CD4-positive, alpha-beta memory T cell (primary cell): ENCODE measurements at regions not wholly inside any gene's neighbourhood (a gene's known extent, or its start where the extent isn't known, plus 50 kb on each side); places are given as distances from the start of the nearest gene placed in this dataset.

ENCODE experiments used
- CTCF ChIA-PET: fragments of 350-600 bp; sonication (Branson Sonifier 250); formaldehyde crosslinking; loops from one replicate; lab custom pipeline; 2021; ENCODE audit warnings: inconsistent platforms; ENCODE audit not compliant: partially characterized antibody; lab: Charles Lee
- POLR2A ChIA-PET: fragments of 350-600 bp; sonication (Branson Sonifier 250); formaldehyde crosslinking; loops from one replicate; lab custom pipeline; 2021; ENCODE audit not compliant: partially characterized antibody; lab: Charles Lee
- DNase-seq, 5 donors: peaks; one replicate each; pipeline versions ENCODE4 v3.0.0 to v3.0.0-alpha.2; 2020 to 2022; ENCODE audit warnings: mixed read lengths in 1 of 5
- H3K27ac ChIP-seq: one replicate; pipeline ENCODE4 v1.7.0; 2013; ENCODE audit warnings: low read depth, low read length
- H3K27me3 ChIP-seq: 2 replicates; pipeline ENCODE4 v1.7.0; 2013; ENCODE audit warnings: mild to moderate bottlenecking, low read length, moderate library complexity; ENCODE audit not compliant: insufficient read depth
- H3K36me3 ChIP-seq: 2 replicates; pipeline ENCODE4 v1.7.0; 2013; ENCODE audit warnings: mild to moderate bottlenecking, low read length, moderate library complexity; ENCODE audit not compliant: insufficient read depth
- H3K4me1 ChIP-seq: 2 replicates; pipeline ENCODE4 v1.7.0; 2013; ENCODE audit warnings: mild to moderate bottlenecking, low read length, moderate library complexity; ENCODE audit not compliant: insufficient read depth
- H3K4me3 ChIP-seq, 2 donors: one replicate each; pipeline ENCODE4 v1.7.0; 2013; ENCODE audit warnings: low read length in 2 of 2, mild to moderate bottlenecking in 1 of 2
- H3K9me3 ChIP-seq, 2 donors: one replicate each; pipeline ENCODE4 v1.7.0; 2013; ENCODE audit warnings: low read length in 2 of 2, control low read depth in 1 of 2; ENCODE audit not compliant: control insufficient read depth in 1 of 2
- H3K27ac Mint-ChIP-seq, 7 donors: one replicate each; pipeline ENCODE4 v1.8.0; 2020 to 2021; ENCODE audit warnings: mixed read lengths in 7 of 7, mild to moderate bottlenecking in 6 of 7, inconsistent platforms in 3 of 7, moderate library complexity in 3 of 7
- H3K27me3 Mint-ChIP-seq, 2 donors: one replicate each; pipeline ENCODE4 v1.8.0; 2020 to 2021; ENCODE audit warnings: mixed read lengths in 2 of 2
- H3K36me3 Mint-ChIP-seq, 2 donors: one replicate each; pipeline ENCODE4 v1.8.0; 2020 to 2021; ENCODE audit warnings: mixed read lengths in 2 of 2, inconsistent platforms in 1 of 2, mild to moderate bottlenecking in 1 of 2
- H3K4me1 Mint-ChIP-seq, 4 donors: one replicate each; pipeline ENCODE4 v1.8.0; 2020 to 2021; ENCODE audit warnings: mixed read lengths in 4 of 4, mild to moderate bottlenecking in 1 of 4
- H3K4me3 Mint-ChIP-seq, 8 donors: one replicate each; pipeline ENCODE4 v1.8.0; 2020 to 2021; ENCODE audit warnings: mixed read lengths in 8 of 8, mild to moderate bottlenecking in 7 of 8, moderate library complexity in 6 of 8, inconsistent platforms in 3 of 8
- H3K9me3 Mint-ChIP-seq, 8 donors: one replicate each; pipeline ENCODE4 v1.8.0; 2020 to 2021; ENCODE audit warnings: mixed read lengths in 8 of 8, mild to moderate bottlenecking in 5 of 8, inconsistent platforms in 3 of 8, moderate library complexity in 1 of 8
- intact Hi-C: fragments of 100-400 bp; cut with micrococcal nuclease; formaldehyde crosslinking; loops from one replicate; pipeline ENCODE4 v1.15.1; 2023

GRCh38 chrX:11039926-11040325, 71.2 kb upstream of the HCCS start:
- Histone ChIP-seq H3K27ac (no peak overlapping the region), H3K36me3 (no peaks in the 10 kb centered on the region), H3K4me1 (no peaks in the 10 kb centered on the region), H3K27me3 (no peaks in the 10 kb centered on the region), H3K9me3 (no peaks in the 10 kb centered on the region), H3K4me3 (no peak overlapping the region)
- DNase-seq: no peak
- H3K4me3 Mint-ChIP-seq: no peak overlapping the region
- peaks cover 0 to 11% (median 3%) of the 10 kb centered on the region in 8 donors for H3K9me3 Mint-ChIP-seq
- no peaks in the 10 kb centered on the region for H3K4me1 Mint-ChIP-seq
- ChIA-PET CTCF (no interaction called here), POLR2A (no interaction called here)
- H3K36me3 Mint-ChIP-seq: no peaks in the 10 kb centered on the region
- H3K27me3 Mint-ChIP-seq: no peaks in the 10 kb centered on the region
- intact Hi-C loops: no loop called here
- no peak overlapping the region for H3K27ac Mint-ChIP-seq

- Mint-ChIP-seq H3K36me3 (no peaks in the 10 kb centered on the region), H3K4me1 (no peaks in the 10 kb centered on the region), H3K4me3 (no peak overlapping the region), H3K27me3 (no peaks in the 10 kb centered on the region), H3K9me3 (peaks cover 0 to 13% (median 5%) of the 10 kb centered on the region in 8 donors), H3K27ac (no peak overlapping the region)
- Histone ChIP-seq H3K9me3 (no peaks in the 10 kb centered on the region), H3K4me3 (no peak overlapping the region), H3K4me1 (no peaks in the 10 kb centered on the region), H3K27ac (no peak overlapping the region), H3K36me3 (no peaks in the 10 kb centered on the region), H3K27me3 (no peaks in the 10 kb centered on the region)
- CTCF ChIA-PET: no interaction called here
- POLR2A ChIA-PET: no interaction called here
- intact Hi-C loops: no loop called here
- no peak for DNase-seq
These were observed 70.7 kb upstream of the HCCS start for GRCh38 chrX:11040405-11040804.

GRCh38 chrX:11040996-11041395, 70.1 kb upstream of the HCCS start:
- Mint-ChIP-seq H3K9me3 (peaks cover 0 to 17% (median 10%) of the 10 kb centered on the region in 8 donors), H3K27me3 (no peaks in the 10 kb centered on the region), H3K4me3 (no peak overlapping the region), H3K4me1 (no peaks in the 10 kb centered on the region), H3K27ac (no peak overlapping the region), H3K36me3 (no peaks in the 10 kb centered on the region)
- CTCF ChIA-PET: no interaction called here
- H3K27me3 ChIP-seq: no peaks in the 10 kb centered on the region
- no peaks in the 10 kb centered on the region for H3K36me3 ChIP-seq
- no peaks in the 10 kb centered on the region for H3K9me3 ChIP-seq
- H3K4me3 ChIP-seq: no peak overlapping the region
- intact Hi-C loops: no loop called here
- H3K4me1 ChIP-seq: no peaks in the 10 kb centered on the region
- POLR2A ChIA-PET: no interaction called here
- no peak for DNase-seq
- no peak overlapping the region for H3K27ac ChIP-seq

- no peak overlapping the region for H3K27ac Mint-ChIP-seq
- no peaks in the 10 kb centered on the region for H3K36me3 Mint-ChIP-seq
- Histone ChIP-seq H3K9me3 (no peaks in the 10 kb centered on the region), H3K36me3 (no peaks in the 10 kb centered on the region), H3K4me3 (no peak overlapping the region), H3K4me1 (no peaks in the 10 kb centered on the region), H3K27me3 (no peaks in the 10 kb centered on the region), H3K27ac (no peak overlapping the region)
- intact Hi-C loops: no loop called here
- H3K4me1 Mint-ChIP-seq: no peaks in the 10 kb centered on the region
- peaks cover 2 to 29% (median 16%) of the 10 kb centered on the region in 8 donors for H3K9me3 Mint-ChIP-seq
- POLR2A ChIA-PET: no interaction called here
- H3K4me3 Mint-ChIP-seq: no peak overlapping the region
- CTCF ChIA-PET: no interaction called here
- no peaks in the 10 kb centered on the region for H3K27me3 Mint-ChIP-seq
- DNase-seq: no peak
These were observed 61.1 kb upstream of the HCCS start for GRCh38 chrX:11050013-11050412.

GRCh38 chrX:11053351-11053750, 57.8 kb upstream of the HCCS start:
- POLR2A ChIA-PET: no interaction called here
- intact Hi-C loops: no loop called here

GRCh38 chrX:11056322-11057176, 54.6 kb upstream of the HCCS start:
- H3K27me3 ChIP-seq: no peaks in the 10 kb centered on the region
- H3K4me3 Mint-ChIP-seq: no peak overlapping the region
- H3K4me1 Mint-ChIP-seq: no peaks in the 10 kb centered on the region
- H3K4me3 ChIP-seq: no peak overlapping the region
- no peaks in the 10 kb centered on the region for H3K4me1 ChIP-seq
- H3K36me3 ChIP-seq: no peaks in the 10 kb centered on the region
- CTCF ChIA-PET: no interaction called here
- intact Hi-C loops: no loop called here
- H3K36me3 Mint-ChIP-seq: no peaks in the 10 kb centered on the region
- H3K9me3 Mint-ChIP-seq: peaks cover 0 to 4% (median 0%) of the 10 kb centered on the region in 8 donors
- POLR2A ChIA-PET: no interaction called here
- no peak overlapping the region for H3K27ac Mint-ChIP-seq
- no peak for DNase-seq
- H3K27me3 Mint-ChIP-seq: no peaks in the 10 kb centered on the region
- no peaks in the 10 kb centered on the region for H3K9me3 ChIP-seq
- no peak overlapping the region for H3K27ac ChIP-seq

More at GRCh38 chrX:11053351-11053750, 57.8 kb upstream of the HCCS start:
- Histone ChIP-seq H3K9me3 (no peaks in the 10 kb centered on the region), H3K4me1 (no peaks in the 10 kb centered on the region), H3K27ac (no peak overlapping the region), H3K27me3 (no peaks in the 10 kb centered on the region), H3K36me3 (no peaks in the 10 kb centered on the region), H3K4me3 (no peak overlapping the region)
- CTCF ChIA-PET: no interaction called here
- peaks cover 0 to 10% (median 3%) of the 10 kb centered on the region in 8 donors for H3K9me3 Mint-ChIP-seq
- no peaks in the 10 kb centered on the region for H3K36me3 Mint-ChIP-seq
- no peaks in the 10 kb centered on the region for H3K27me3 Mint-ChIP-seq
- H3K27ac Mint-ChIP-seq: no peak overlapping the region
- H3K4me1 Mint-ChIP-seq: no peaks in the 10 kb centered on the region
- no peak for DNase-seq
- no peak overlapping the region for H3K4me3 Mint-ChIP-seq

GRCh38 chrX:11059933-11060332, 51.2 kb upstream of the HCCS start:
- ChIA-PET POLR2A (no interaction called here), CTCF (no interaction called here)
- no peaks in the 10 kb centered on the region for H3K4me1 Mint-ChIP-seq
- no peaks in the 10 kb centered on the region for H3K36me3 Mint-ChIP-seq
- intact Hi-C loops: no loop called here
- no peaks in the 10 kb centered on the region for H3K27me3 Mint-ChIP-seq
- H3K9me3 Mint-ChIP-seq: peaks cover 0 to 2% (median 0%) of the 10 kb centered on the region in 8 donors
- DNase-seq: no peak
- Histone ChIP-seq H3K9me3 (no peaks in the 10 kb centered on the region), H3K4me3 (no peak overlapping the region), H3K27me3 (no peaks in the 10 kb centered on the region), H3K4me1 (no peaks in the 10 kb centered on the region), H3K36me3 (no peaks in the 10 kb centered on the region), H3K27ac (no peak overlapping the region)
- H3K27ac Mint-ChIP-seq: no peak overlapping the region
- H3K4me3 Mint-ChIP-seq: no peak overlapping the region
